Panc1 (cell line): ENCODE measurements at regions not wholly inside any gene's neighbourhood (a gene's known extent, or its start where the extent isn't known, plus 50 kb on each side); places are given as distances from the start of the nearest gene placed in this dataset.

Experiments
- POLR2AphosphoS5 ChIP-seq: IDR thresholded peaks from 2 replicates; pipeline ENCODE4 v1.6.1; 2012; ENCODE audit warnings: mild to moderate bottlenecking, low read depth, low read length, moderate library complexity
- SIN3A ChIP-seq: IDR thresholded peaks from 2 replicates; pipeline ENCODE4 v1.6.1; 2012; ENCODE audit warnings: low read depth, mild to moderate bottlenecking, low read length, moderate library complexity, borderline replicate concordance; ENCODE audit not compliant: insufficient read depth
- TCF7L2 ChIP-seq: IDR thresholded peaks from 2 replicates; pipeline ENCODE4 v1.6.1; 2011; ENCODE audit warnings: mild to moderate bottlenecking, low read depth, low read length, inconsistent platforms
- TF ChIP-seq, protein P1 (sequence below): fragments of 450-650 bp; IDR thresholded peaks from 2 replicates; pipeline ENCODE4 v1.5.1; 2017; ENCODE audit warnings: mild to moderate bottlenecking
- TF ChIP-seq, protein P2 (sequence below), 2 experiments: IDR thresholded peaks; 2 replicates each; pipeline ENCODE4 v1.6.1; 2011 to 2012; ENCODE audit warnings: low read depth in 2 of 2, control low read depth in 1 of 2, low read length in 1 of 2, mild to moderate bottlenecking in 1 of 2, moderate library complexity in 1 of 2; ENCODE audit not compliant: insufficient read depth in 1 of 2

DNA sequence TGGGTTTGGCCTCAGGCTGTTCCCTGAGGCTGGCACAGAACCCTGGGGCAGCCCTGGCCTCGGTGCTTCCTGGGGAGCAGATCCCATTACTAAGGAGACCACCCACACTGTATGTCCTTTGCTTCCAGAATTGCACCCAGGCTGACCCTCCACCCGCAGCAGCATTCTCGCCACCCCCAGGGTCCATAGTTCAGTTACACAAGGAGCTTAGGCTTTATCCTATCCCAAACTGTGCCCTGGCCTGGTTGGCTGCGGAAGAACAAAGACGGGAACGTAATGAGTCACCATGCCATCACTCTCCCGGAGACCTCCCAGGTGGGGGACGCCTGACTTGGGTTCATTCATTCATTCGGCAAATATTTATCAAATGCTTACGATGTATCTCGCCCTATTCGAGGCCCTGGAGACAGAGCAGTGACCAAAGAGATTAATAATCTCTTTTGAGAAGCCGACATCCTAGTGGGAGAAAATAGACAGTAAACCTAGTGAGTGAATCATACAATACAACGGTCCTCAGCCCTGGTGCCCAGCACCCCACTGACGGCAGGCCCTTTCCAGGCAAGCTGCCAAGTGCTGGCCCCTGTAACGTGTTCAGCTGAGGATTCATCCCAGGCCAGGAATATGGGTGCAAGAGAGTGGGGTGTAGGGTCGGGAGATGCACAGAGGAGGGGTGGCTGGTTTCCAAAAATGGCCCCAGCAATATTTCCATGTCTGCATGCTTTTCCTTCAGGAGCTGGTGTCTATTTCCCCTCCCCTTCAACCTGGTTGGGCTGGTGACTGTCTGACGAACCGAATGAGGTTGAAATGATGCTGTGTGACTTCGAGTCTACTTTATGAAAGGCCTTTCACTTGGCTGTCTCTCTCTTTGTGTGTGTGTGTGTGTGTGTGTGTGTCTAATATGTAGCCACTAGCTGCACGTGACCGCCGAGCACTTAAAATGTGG is 134.2 kb downstream of the MGAT5B start:
- TF ChIP-seq, protein P1, sequence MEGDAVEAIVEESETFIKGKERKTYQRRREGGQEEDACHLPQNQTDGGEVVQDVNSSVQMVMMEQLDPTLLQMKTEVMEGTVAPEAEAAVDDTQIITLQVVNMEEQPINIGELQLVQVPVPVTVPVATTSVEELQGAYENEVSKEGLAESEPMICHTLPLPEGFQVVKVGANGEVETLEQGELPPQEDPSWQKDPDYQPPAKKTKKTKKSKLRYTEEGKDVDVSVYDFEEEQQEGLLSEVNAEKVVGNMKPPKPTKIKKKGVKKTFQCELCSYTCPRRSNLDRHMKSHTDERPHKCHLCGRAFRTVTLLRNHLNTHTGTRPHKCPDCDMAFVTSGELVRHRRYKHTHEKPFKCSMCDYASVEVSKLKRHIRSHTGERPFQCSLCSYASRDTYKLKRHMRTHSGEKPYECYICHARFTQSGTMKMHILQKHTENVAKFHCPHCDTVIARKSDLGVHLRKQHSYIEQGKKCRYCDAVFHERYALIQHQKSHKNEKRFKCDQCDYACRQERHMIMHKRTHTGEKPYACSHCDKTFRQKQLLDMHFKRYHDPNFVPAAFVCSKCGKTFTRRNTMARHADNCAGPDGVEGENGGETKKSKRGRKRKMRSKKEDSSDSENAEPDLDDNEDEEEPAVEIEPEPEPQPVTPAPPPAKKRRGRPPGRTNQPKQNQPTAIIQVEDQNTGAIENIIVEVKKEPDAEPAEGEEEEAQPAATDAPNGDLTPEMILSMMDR: no peak
- TF ChIP-seq SIN3A (no peak), POLR2AphosphoS5 (no peak), TCF7L2 (peak; percentile 94)
- TF ChIP-seq, protein P2, sequence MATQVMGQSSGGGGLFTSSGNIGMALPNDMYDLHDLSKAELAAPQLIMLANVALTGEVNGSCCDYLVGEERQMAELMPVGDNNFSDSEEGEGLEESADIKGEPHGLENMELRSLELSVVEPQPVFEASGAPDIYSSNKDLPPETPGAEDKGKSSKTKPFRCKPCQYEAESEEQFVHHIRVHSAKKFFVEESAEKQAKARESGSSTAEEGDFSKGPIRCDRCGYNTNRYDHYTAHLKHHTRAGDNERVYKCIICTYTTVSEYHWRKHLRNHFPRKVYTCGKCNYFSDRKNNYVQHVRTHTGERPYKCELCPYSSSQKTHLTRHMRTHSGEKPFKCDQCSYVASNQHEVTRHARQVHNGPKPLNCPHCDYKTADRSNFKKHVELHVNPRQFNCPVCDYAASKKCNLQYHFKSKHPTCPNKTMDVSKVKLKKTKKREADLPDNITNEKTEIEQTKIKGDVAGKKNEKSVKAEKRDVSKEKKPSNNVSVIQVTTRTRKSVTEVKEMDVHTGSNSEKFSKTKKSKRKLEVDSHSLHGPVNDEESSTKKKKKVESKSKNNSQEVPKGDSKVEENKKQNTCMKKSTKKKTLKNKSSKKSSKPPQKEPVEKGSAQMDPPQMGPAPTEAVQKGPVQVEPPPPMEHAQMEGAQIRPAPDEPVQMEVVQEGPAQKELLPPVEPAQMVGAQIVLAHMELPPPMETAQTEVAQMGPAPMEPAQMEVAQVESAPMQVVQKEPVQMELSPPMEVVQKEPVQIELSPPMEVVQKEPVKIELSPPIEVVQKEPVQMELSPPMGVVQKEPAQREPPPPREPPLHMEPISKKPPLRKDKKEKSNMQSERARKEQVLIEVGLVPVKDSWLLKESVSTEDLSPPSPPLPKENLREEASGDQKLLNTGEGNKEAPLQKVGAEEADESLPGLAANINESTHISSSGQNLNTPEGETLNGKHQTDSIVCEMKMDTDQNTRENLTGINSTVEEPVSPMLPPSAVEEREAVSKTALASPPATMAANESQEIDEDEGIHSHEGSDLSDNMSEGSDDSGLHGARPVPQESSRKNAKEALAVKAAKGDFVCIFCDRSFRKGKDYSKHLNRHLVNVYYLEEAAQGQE (IDR thresholded peaks at IDR 0.05; ENCODE audit: insufficient read depth in 1 of 2, low read depth in 2 of 2, low read length in 1 of 2): no peak
